HG02852 (cell line): ENCODE measurements at regions not wholly inside any gene's neighbourhood (a gene's known extent, or its start where the extent isn't known, plus 50 kb on each side); places are given as distances from the start of the nearest gene placed in this dataset.

Experiments
- ATAC-seq: cut with Tn5 transposase; IDR thresholded peaks from one replicate; pipeline ENCODE4 v1.9.1; 2021; ENCODE audit warnings: mild to moderate bottlenecking, moderate library complexity; ENCODE audit not compliant: unreplicated experiment

- ATAC-seq = no peak
These were observed 196.0 kb upstream of the PAPPA start for GRCh38 chr9:115957585-115957984.

GRCh38 chr9:115964710-115965347, 188.8 kb upstream of the PAPPA start:
- no peak for ATAC-seq

- no peak for ATAC-seq
These were observed 186.9 kb upstream of the PAPPA start for GRCh38 chr9:115966660-115967059.

GRCh38 chr9:115969096-115969495, 184.5 kb upstream of the PAPPA start:
- no peak for ATAC-seq

- ATAC-seq = no peak
These were observed 181.2 kb upstream of the PAPPA start for GRCh38 chr9:115972362-115972761.

- no peak for ATAC-seq
These were observed 180.6 kb upstream of the PAPPA start for GRCh38 chr9:115972843-115973595.

GRCh38 chr9:115976781-115977180, 176.8 kb upstream of the PAPPA start:
- ATAC-seq = no peak

- no peak for ATAC-seq
These were observed 175.5 kb upstream of the PAPPA start for GRCh38 chr9:115978091-115978490.

GRCh38 chr9:115978659-115979096, 174.9 kb upstream of the PAPPA start:
- no peak for ATAC-seq

- no peak for ATAC-seq
These were observed 173.5 kb upstream of the PAPPA start for GRCh38 chr9:115980054-115980453.

- ATAC-seq = no peak
These were observed 173.1 kb upstream of the PAPPA start for GRCh38 chr9:115980502-115980901.

- no peak for ATAC-seq
These were observed 172.6 kb upstream of the PAPPA start for GRCh38 chr9:115980976-115981375.

GRCh38 chr9:115983366-115983765, 170.2 kb upstream of the PAPPA start:
- ATAC-seq = no peak

GRCh38 chr9:115985657-115986056, 167.9 kb upstream of the PAPPA start:
- ATAC-seq = no peak

- ATAC-seq = no peak
These were observed 167.1 kb upstream of the PAPPA start for GRCh38 chr9:115986508-115986907.

- no peak for ATAC-seq
These were observed 164.9 kb upstream of the PAPPA start for GRCh38 chr9:115988701-115989100.

- no peak for ATAC-seq
These were observed 163.8 kb upstream of the PAPPA start for GRCh38 chr9:115989831-115990230.

- ATAC-seq = no peak
These were observed 160.8 kb upstream of the PAPPA start for GRCh38 chr9:115992834-115993233.

- ATAC-seq = no peak
These were observed 155.7 kb upstream of the PAPPA start for GRCh38 chr9:115997923-115998322.

- ATAC-seq = no peak
These were observed 154.9 kb upstream of the PAPPA start for GRCh38 chr9:115998666-115999065.

GRCh38 chr9:115999498-115999897, 154.1 kb upstream of the PAPPA start:
- no peak for ATAC-seq

GRCh38 chr9:116000748-116001329, 152.8 kb upstream of the PAPPA start:
- ATAC-seq = no peak
